Endothelial cell of umbilical vein (primary cell): ENCODE measurements at regions not wholly inside any gene's neighbourhood (a gene's known extent, or its start where the extent isn't known, plus 50 kb on each side); places are given as distances from the start of the nearest gene placed in this dataset.

Source experiments
- BruUV-seq: library from RNA; stranded (reverse); fragments of 400-500 nt; replicated peaks from 2 replicates; lab custom pipeline; 2021; lab: Mats Ljungman, UMichigan
- CTCF ChIA-PET: fragments of 300-600, 350-600 bp; sonication (Branson Sonifier 250); formaldehyde crosslinking; loops from one replicate; lab custom pipeline; 2021; ENCODE audit warnings: antibody characterized with exemption, inconsistent platforms; lab: Charles Lee
- POLR2A ChIA-PET: fragments of 300-600, 350-600 bp; sonication (Branson Sonifier 250); formaldehyde crosslinking; loops from one replicate; lab custom pipeline; 2021; ENCODE audit warnings: antibody characterized with exemption, inconsistent platforms; lab: Charles Lee
- DNase-seq: peaks from one replicate; pipeline ENCODE4 v3.0.0-alpha.2; 2011; ENCODE audit warnings: low read depth, low spot score
- FAIRE-seq: peaks from 2 replicates; lab custom pipeline; 2011; peaks lifted over from hg19 to GRCh38; lab: Jason Lieb, UNC
- H2AFZ ChIP-seq: 2 replicates; pipeline ENCODE4 v1.6.0; 2012; ENCODE audit warnings: low read depth, low read length, control low read depth, inconsistent platforms
- H3K27ac ChIP-seq: 2 replicates; pipeline ENCODE4 v1.5.1; 2011; ENCODE audit warnings: low read depth, mild to moderate bottlenecking, control low read depth, low read length, moderate library complexity; ENCODE audit not compliant: insufficient read depth
- H3K27me3 ChIP-seq, 2 experiments: 2 replicates each; pipeline versions ENCODE4 v1.6.0 to v1.6.1; 2011; ENCODE audit warnings: low read length in 2 of 2, mixed read lengths in 1 of 2; ENCODE audit not compliant: control insufficient read depth in 2 of 2, insufficient read depth in 2 of 2
- H3K36me3 ChIP-seq, 2 experiments: 2 replicates in 1 of 2; 3 replicates in 1 of 2; pipeline ENCODE4 v1.5.1; 2011; ENCODE audit warnings: low read length in 2 of 2, mild to moderate bottlenecking in 1 of 2, moderate library complexity in 1 of 2; ENCODE audit not compliant: control insufficient read depth in 2 of 2, insufficient read depth in 2 of 2; ENCODE audit errors: extremely low read depth in 1 of 2
- H3K4me1 ChIP-seq: 3 replicates; pipeline ENCODE4 v1.5.1; 2011; ENCODE audit warnings: mild to moderate bottlenecking, low read length; ENCODE audit not compliant: control insufficient read depth, insufficient read depth; ENCODE audit errors: extremely low read depth
- H3K4me2 ChIP-seq: 2 replicates; pipeline ENCODE4 v1.6.1; 2011; ENCODE audit warnings: low read length, control low read depth, mixed read lengths; ENCODE audit not compliant: insufficient read depth
- H3K4me3 ChIP-seq, 3 experiments: fragments of 200-600 bp in 1 of 3; sonication (generic), shearing (Covaris generic) in 1 of 3; replicated peaks in 1 of 3; 2 replicates each; pipeline ENCODE4 v1.5.1; 2011 to 2016; ENCODE audit warnings: control low read depth in 3 of 3, low read length in 3 of 3, mild to moderate bottlenecking in 2 of 3, inconsistent platforms in 1 of 3, low read depth in 1 of 3, moderate library complexity in 1 of 3; ENCODE audit not compliant: insufficient read depth in 1 of 3
- H3K79me2 ChIP-seq: 2 replicates; pipeline ENCODE4 v1.6.0; 2012; ENCODE audit warnings: low read length, inconsistent platforms; ENCODE audit not compliant: control insufficient read depth, insufficient read depth
- H3K9ac ChIP-seq: replicated peaks from 2 replicates; pipeline ENCODE3; 2011; ENCODE audit warnings: low read length, control low read depth; ENCODE audit not compliant: insufficient read depth; ENCODE audit errors: extremely low read depth
- H3K9me1 ChIP-seq: replicated peaks from 3 replicates; pipeline ENCODE4 v1.6.0; 2011; ENCODE audit warnings: mild to moderate bottlenecking, low read length; ENCODE audit not compliant: control insufficient read depth, insufficient read depth; ENCODE audit errors: extremely low read depth
- H3K9me3 ChIP-seq: replicated peaks from 2 replicates; pipeline ENCODE4 v1.5.1; 2012; ENCODE audit warnings: low read length, inconsistent platforms; ENCODE audit not compliant: control insufficient read depth, insufficient read depth
- H4K20me1 ChIP-seq: replicated peaks from 2 replicates; pipeline ENCODE3; 2011; ENCODE audit warnings: mild to moderate bottlenecking, low read length; ENCODE audit not compliant: control insufficient read depth, insufficient read depth; ENCODE audit errors: extremely low read depth
- CTCF ChIP-seq, 2 donors: IDR thresholded peaks; 1 replicate in 1 of 2; 2 replicates in 1 of 2; pipeline ENCODE4 v1.5.1; 2011; ENCODE audit warnings: low read length in 2 of 2, mild to moderate bottlenecking in 2 of 2, moderate library complexity in 2 of 2, control low read depth in 1 of 2, inconsistent platforms in 1 of 2, low read depth in 1 of 2; ENCODE audit not compliant: insufficient read depth in 1 of 2; ENCODE audit errors: extremely low read depth in 1 of 2
- EZH2 ChIP-seq: IDR thresholded peaks from 2 replicates; pipeline ENCODE4 v1.6.1; 2012; ENCODE audit warnings: borderline replicate concordance, low read depth, mild to moderate bottlenecking, moderate library complexity, low read length, inconsistent platforms; ENCODE audit not compliant: severe bottlenecking
- FOS ChIP-seq: IDR thresholded peaks from 2 replicates; pipeline ENCODE4 v1.6.1; 2011; ENCODE audit warnings: mild to moderate bottlenecking, low read length, moderate library complexity, borderline replicate concordance; ENCODE audit not compliant: insufficient read depth
- GATA2 ChIP-seq: IDR thresholded peaks from 2 replicates; pipeline ENCODE4 v1.7.0; 2011; ENCODE audit warnings: low read depth, mild to moderate bottlenecking, moderate library complexity, mixed read lengths, low read length; ENCODE audit not compliant: insufficient read length, insufficient read depth
- JUN ChIP-seq: IDR thresholded peaks from 2 replicates; pipeline ENCODE4 v1.6.1; 2011; ENCODE audit warnings: borderline replicate concordance, low read depth; ENCODE audit not compliant: insufficient read length, insufficient read depth
- MAX ChIP-seq: IDR thresholded peaks from 2 replicates; pipeline ENCODE4 v1.6.1; 2011; ENCODE audit not compliant: insufficient read depth, insufficient read length
- MYC ChIP-seq: IDR thresholded peaks from one replicate; pipeline ENCODE4 v1.6.1; 2011; ENCODE audit warnings: mild to moderate bottlenecking, low read depth, low read length
- POLR2A ChIP-seq: IDR thresholded peaks from 2 replicates; pipeline ENCODE4 v1.6.1; 2012; ENCODE audit warnings: low read depth, mild to moderate bottlenecking, control low read depth, low read length
- POLR2AphosphoS5 ChIP-seq: IDR thresholded peaks from 2 replicates; pipeline ENCODE4 v1.6.1; 2012; ENCODE audit warnings: low read depth, mild to moderate bottlenecking, control low read depth, low read length, moderate library complexity; ENCODE audit not compliant: insufficient read depth
- dilution Hi-C: fragments of 300-500 bp; cut with MboI; formaldehyde crosslinking; loops from one replicate; pipeline ENCODE4 v1.15.0; 2019; ENCODE audit warnings: low sequenced_read_pairs; ENCODE audit not compliant: extremely low pct_ligation_motif_present
- intact Hi-C: fragments of 100-400 bp; cut with micrococcal nuclease; formaldehyde crosslinking; loops from one replicate; pipeline ENCODE4 v1.10.0; 2022

DNA sequence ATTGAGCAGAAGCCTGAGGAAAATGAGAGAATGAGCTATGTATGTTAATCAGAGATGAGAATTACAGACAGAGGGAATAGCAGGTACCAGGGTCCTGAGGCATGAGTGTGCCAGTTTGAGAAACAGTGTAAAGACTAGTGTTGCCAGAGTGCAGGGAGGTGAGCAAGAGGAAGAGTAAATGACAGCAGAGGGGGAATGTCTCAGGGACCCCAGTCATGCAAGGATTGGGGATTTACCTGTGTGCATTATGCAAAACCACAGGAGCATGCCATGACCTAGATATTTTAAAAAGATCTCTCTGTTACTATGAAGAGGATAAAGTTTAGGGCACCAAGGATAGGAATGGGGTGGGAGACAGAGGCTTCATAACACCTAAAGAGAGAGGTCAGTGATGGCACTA is 72.1 kb downstream of the TTC32 start:
- TF ChIP-seq POLR2A, result no peak
- TF ChIP-seq GATA2, result no peak
- TF ChIP-seq MAX, result no peak
- no peak for TF ChIP-seq EZH2
- TF ChIP-seq POLR2AphosphoS5, result no peak
- TF ChIP-seq JUN, result no peak
- TF ChIP-seq FOS, result no peak
- TF ChIP-seq CTCF (IDR thresholded peaks at IDR 0.05; ENCODE audit: extremely low read depth in 1 of 2, insufficient read depth in 1 of 2, low read depth in 1 of 2, low read length in 2 of 2), result no peak
- TF ChIP-seq MYC, result no peak
- H3K9ac ChIP-seq, result no peak overlapping the region
- dilution Hi-C loops, result no loop called here
- H3K9me3 ChIP-seq, result no peaks in the 10 kb centered on the region
- DNase-seq (no peak), FAIRE-seq (no peak)
- no peaks in the 10 kb centered on the region for H3K36me3 ChIP-seq
- CTCF ChIA-PET, result no interaction called here
- no peaks in the 10 kb centered on the region for H4K20me1 ChIP-seq
- no peaks in the 10 kb centered on the region for H3K9me1 ChIP-seq
- intact Hi-C loops, result no loop called here
- BruUV-seq, result no TSS peak
- no peak overlapping the region for H2AFZ ChIP-seq
- POLR2A ChIA-PET, result no interaction called here
- no peak overlapping the region for H3K4me2 ChIP-seq
- H3K4me1 ChIP-seq, result no peaks in the 10 kb centered on the region
- no peaks in the 10 kb centered on the region for H3K79me2 ChIP-seq
- no peak overlapping the region for H3K4me3 ChIP-seq
- no peak overlapping the region for H3K27ac ChIP-seq
- peaks cover 2 to 7% of the 10 kb centered on the region in 2 experiments for H3K27me3 ChIP-seq
